Peyer's patch (tissue), 4 donors: ENCODE measurements at regions not wholly inside any gene's neighbourhood (a gene's known extent, or its start where the extent isn't known, plus 50 kb on each side); places are given as distances from the start of the nearest gene placed in this dataset.

Source experiments
- DNase-seq, 3 donors: peaks; one replicate each; pipeline ENCODE4 v3.0.0-alpha.2; 2017 to 2019
- H3K27ac ChIP-seq, 4 donors: fragments of 200-600 bp; sonication (generic); one replicate each; pipeline ENCODE4 v1.5.1; 2016 to 2019
- H3K27me3 ChIP-seq, 2 donors: fragments of 200-600 bp; sonication (generic); one replicate each; pipeline ENCODE4 v1.5.1; 2019
- H3K36me3 ChIP-seq, 3 donors: fragments of 200-600 bp; sonication (generic); one replicate each; pipeline ENCODE4 v1.5.1; 2016 to 2019
- H3K4me1 ChIP-seq, 4 donors: fragments of 200-600 bp; sonication (generic); one replicate each; pipeline ENCODE4 v1.5.1; 2016 to 2019
- H3K4me3 ChIP-seq, 4 donors: fragments of 200-600 bp; sonication (generic); 1 replicate in 3 of 4; 2 replicates in 1 of 4; pipeline ENCODE4 v1.5.1; 2016 to 2019; ENCODE audit warnings: mild to moderate bottlenecking in 1 of 4
- H3K9me3 ChIP-seq, 4 donors: fragments of 200-600 bp; sonication (generic); one replicate each; pipeline ENCODE4 v1.5.1; 2016 to 2019; ENCODE audit warnings: mild to moderate bottlenecking in 1 of 4
- CTCF ChIP-seq, 6 experiments: fragments of 450-650 bp in 4 of 6; fragments of 200-600 bp in 2 of 6; sonication (generic) in 1 of 6; IDR thresholded peaks; one replicate each; pipeline ENCODE4 v1.5.1; 2017 to 2019; ENCODE audit warnings: antibody characterized with exemption in 6 of 6, mild to moderate bottlenecking in 3 of 6, moderate library complexity in 1 of 6
- POLR2A ChIP-seq, 2 donors: fragments of 450-650 bp; IDR thresholded peaks; one replicate each; pipeline ENCODE4 v1.5.1; 2017; ENCODE audit warnings: antibody characterized with exemption in 2 of 2, mild to moderate bottlenecking in 2 of 2, moderate library complexity in 2 of 2

DNA sequence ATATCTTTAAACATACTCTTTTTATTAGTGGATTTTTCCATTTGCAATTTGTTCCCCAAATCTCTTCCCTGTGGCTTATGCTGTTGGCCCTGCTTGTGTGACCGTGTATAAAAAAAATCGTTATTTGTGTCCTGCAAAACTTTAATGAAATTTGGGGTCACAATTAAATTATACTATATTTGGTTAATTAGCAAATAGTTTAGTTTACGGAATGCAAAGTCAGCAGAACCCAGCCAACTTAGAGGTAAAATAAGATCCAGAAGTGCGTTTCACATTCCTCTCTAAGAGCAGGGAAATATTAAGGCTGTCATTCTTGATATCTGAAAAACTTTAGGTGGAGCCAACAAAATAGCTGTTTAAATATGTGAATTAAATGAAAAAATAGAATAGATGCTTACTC is 2023.5 kb upstream of the WWC1 start:
- Histone ChIP-seq H3K36me3 (no peaks in the 10 kb centered on the region), H3K4me1 (no peaks in the 10 kb centered on the region), H3K27me3 (no peaks in the 10 kb centered on the region), H3K27ac (no peak overlapping the region), H3K4me3 (no peak overlapping the region), H3K9me3 (no peaks in the 10 kb centered on the region)
- no peak for DNase-seq
- TF ChIP-seq CTCF (IDR thresholded peaks at IDR 0.05) (no peak), POLR2A (IDR thresholded peaks at IDR 0.05) (no peak)

- no peaks in the 10 kb centered on the region for H3K36me3 ChIP-seq
- H3K9me3 ChIP-seq = no peaks in the 10 kb centered on the region
- no peak overlapping the region for H3K4me3 ChIP-seq
- no peaks in the 10 kb centered on the region for H3K4me1 ChIP-seq
- H3K27ac ChIP-seq = no peak overlapping the region
- no peaks in the 10 kb centered on the region for H3K27me3 ChIP-seq
- DNase-seq = no peak
- TF ChIP-seq CTCF (IDR thresholded peaks at IDR 0.05) (no peak), POLR2A (IDR thresholded peaks at IDR 0.05) (no peak)
Observed at GRCh38 chr5:166270712-166271111, 2020.7 kb upstream of the WWC1 start.

- Histone ChIP-seq H3K9me3 (no peaks in the 10 kb centered on the region), H3K4me1 (no peaks in the 10 kb centered on the region), H3K27ac (no peak overlapping the region), H3K36me3 (no peaks in the 10 kb centered on the region), H3K4me3 (no peak overlapping the region), H3K27me3 (no peaks in the 10 kb centered on the region)
- no peak for DNase-seq
- no peak for TF ChIP-seq CTCF (IDR thresholded peaks at IDR 0.05)
- no peak for TF ChIP-seq POLR2A (IDR thresholded peaks at IDR 0.05)
Observed at GRCh38 chr5:166276006-166276405, 2015.4 kb upstream of the WWC1 start.

DNA sequence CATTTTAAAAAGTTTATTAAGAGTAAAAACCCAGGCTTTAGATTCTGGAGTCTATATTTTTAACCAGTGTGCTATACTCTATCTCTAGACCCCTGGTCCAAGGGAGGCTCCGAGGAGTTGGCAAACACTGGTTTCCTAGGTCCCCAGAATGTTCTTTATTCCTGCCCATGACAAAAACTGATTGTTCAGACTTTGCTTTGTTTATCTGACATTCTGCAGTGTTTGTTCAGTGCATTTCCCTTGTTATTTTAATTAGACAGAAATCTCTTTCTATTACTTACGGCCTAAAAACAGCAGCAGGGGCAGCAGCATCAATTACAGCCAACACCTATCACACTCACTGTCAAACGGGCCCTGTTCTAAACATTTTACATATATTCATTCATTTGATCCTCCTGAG is 2011.6 kb upstream of the WWC1 start:
- no peak for TF ChIP-seq CTCF (IDR thresholded peaks at IDR 0.05)
- TF ChIP-seq POLR2A (IDR thresholded peaks at IDR 0.05) = no peak
- no peak for DNase-seq
- Histone ChIP-seq H3K36me3 (no peaks in the 10 kb centered on the region), H3K4me3 (no peak overlapping the region), H3K27ac (no peak overlapping the region), H3K4me1 (no peaks in the 10 kb centered on the region), H3K9me3 (no peaks in the 10 kb centered on the region), H3K27me3 (no peaks in the 10 kb centered on the region)

- no peaks in the 10 kb centered on the region for H3K9me3 ChIP-seq
- H3K27ac ChIP-seq = no peak overlapping the region
- H3K4me3 ChIP-seq = no peak overlapping the region
- no peaks in the 10 kb centered on the region for H3K4me1 ChIP-seq
- DNase-seq = no peak
- no peaks in the 10 kb centered on the region for H3K36me3 ChIP-seq
- TF ChIP-seq CTCF (IDR thresholded peaks at IDR 0.05) (no peak), POLR2A (IDR thresholded peaks at IDR 0.05) (no peak)
- H3K27me3 ChIP-seq = no peaks in the 10 kb centered on the region
Observed at GRCh38 chr5:166281433-166281832, 2010.0 kb upstream of the WWC1 start.

- Histone ChIP-seq H3K4me3 (no peak overlapping the region), H3K27me3 (no peaks in the 10 kb centered on the region), H3K4me1 (no peaks in the 10 kb centered on the region), H3K36me3 (no peaks in the 10 kb centered on the region), H3K9me3 (no peaks in the 10 kb centered on the region), H3K27ac (no peak overlapping the region)
- DNase-seq = no peak
- TF ChIP-seq POLR2A (IDR thresholded peaks at IDR 0.05) = no peak
- no peak for TF ChIP-seq CTCF (IDR thresholded peaks at IDR 0.05)
Observed at GRCh38 chr5:166282939-166283338, 2008.5 kb upstream of the WWC1 start.
